Smooth muscle cell (in vitro differentiated cells): ENCODE measurements at regions not wholly inside any gene's neighbourhood (a gene's known extent, or its start where the extent isn't known, plus 50 kb on each side); places are given as distances from the start of the nearest gene placed in this dataset.

Experiments
- DNase-seq: peaks from one replicate; lab custom pipeline; 2025; ENCODE audit not compliant: unreplicated experiment; lab: John Stamatoyannopoulos, UW
- H2AFZ ChIP-seq: fragments of 200-600 bp; sonication (generic); 2 replicates; pipeline ENCODE4 v1.6.0; 2016; ENCODE audit warnings: antibody characterized with exemption, low read depth, mild to moderate bottlenecking
- H3F3A ChIP-seq: fragments of 200-600 bp; sonication (generic); 2 replicates; pipeline ENCODE4 v1.6.0; 2017; ENCODE audit warnings: antibody characterized with exemption, low read depth
- H3K27ac ChIP-seq: fragments of 200-600 bp; sonication (generic); 2 replicates; pipeline ENCODE4 v1.5.1; 2016; ENCODE audit warnings: low read depth, mild to moderate bottlenecking
- H3K27me3 ChIP-seq: fragments of 200-600 bp; sonication (generic); 2 replicates; pipeline ENCODE4 v1.6.1; 2016; ENCODE audit warnings: low read depth, mild to moderate bottlenecking
- H3K36me3 ChIP-seq: fragments of 200-600 bp; sonication (generic); 2 replicates; pipeline ENCODE4 v1.5.1; 2016; ENCODE audit warnings: low read depth
- H3K4me1 ChIP-seq: fragments of 200-600 bp; sonication (generic); 2 replicates; pipeline ENCODE4 v1.5.1; 2016; ENCODE audit warnings: low read depth
- H3K4me2 ChIP-seq: fragments of 200-600 bp; sonication (generic); 2 replicates; pipeline ENCODE4 v1.6.0; 2016; ENCODE audit warnings: mild to moderate bottlenecking
- H3K4me3 ChIP-seq: fragments of 200-600 bp; sonication (generic); 2 replicates; pipeline ENCODE4 v1.5.1; 2016; ENCODE audit warnings: mild to moderate bottlenecking
- H3K79me2 ChIP-seq: fragments of 200-600 bp; sonication (generic); 2 replicates; pipeline ENCODE4 v1.6.0; 2016; ENCODE audit warnings: low read depth, mild to moderate bottlenecking
- H3K9ac ChIP-seq: fragments of 200-600 bp; sonication (generic); 2 replicates; pipeline ENCODE4 v1.6.0; 2016; ENCODE audit warnings: low read depth
- H3K9me3 ChIP-seq: fragments of 200-600 bp; sonication (generic); replicated peaks from 2 replicates; pipeline ENCODE4 v1.5.1; 2016; ENCODE audit warnings: low read depth
- H4K20me1 ChIP-seq: fragments of 200-600 bp; sonication (generic); 2 replicates; pipeline ENCODE4 v1.6.0; 2016; ENCODE audit warnings: low read depth
- CTCF ChIP-seq: fragments of 200-600 bp; sonication (generic); IDR thresholded peaks from 2 replicates; pipeline ENCODE4 v1.5.1; 2017; ENCODE audit warnings: borderline replicate concordance, mild to moderate bottlenecking, antibody characterized with exemption; ENCODE audit not compliant: insufficient read depth, poor library complexity, severe bottlenecking
- WGBS: methylation state at CpG from one replicate; pipeline ENCODE4 v1.1.7; 2016; ENCODE audit warnings: low lambda C conversion rate; 5-methylcytosine and 5-hydroxymethylcytosine counted together

- no peaks in the 10 kb centered on the region for H3K27me3 ChIP-seq
- H3K4me1 ChIP-seq = no peaks in the 10 kb centered on the region
- H4K20me1 ChIP-seq = no peaks in the 10 kb centered on the region
- no peaks in the 10 kb centered on the region for H3K79me2 ChIP-seq
- no peak overlapping the region for H2AFZ ChIP-seq
- no peak overlapping the region for H3K4me2 ChIP-seq
- no peaks in the 10 kb centered on the region for H3K36me3 ChIP-seq
- no peak overlapping the region for H3K4me3 ChIP-seq
- no peaks in the 10 kb centered on the region for H3F3A ChIP-seq
- H3K9me3 ChIP-seq = peaks cover 3% of the 10 kb centered on the region
- 93% methylated on average over 4 of the region's 4 CpGs for WGBS
- no peak for TF ChIP-seq CTCF
- no peak for DNase-seq
- H3K27ac ChIP-seq = no peak overlapping the region
- no peak overlapping the region for H3K9ac ChIP-seq
These were observed 604.6 kb upstream of the C9orf72 start for GRCh38 chr9:28177925-28178324.

GRCh38 chr9:28179893-28180292, 606.6 kb upstream of the C9orf72 start:
- Histone ChIP-seq H2AFZ (no peak overlapping the region), H3K4me1 (no peaks in the 10 kb centered on the region), H3K9ac (no peak overlapping the region), H3F3A (no peaks in the 10 kb centered on the region), H3K27ac (no peak overlapping the region), H4K20me1 (no peaks in the 10 kb centered on the region), H3K79me2 (no peaks in the 10 kb centered on the region), H3K4me2 (no peak overlapping the region), H3K27me3 (no peaks in the 10 kb centered on the region), H3K36me3 (no peaks in the 10 kb centered on the region), H3K9me3 (peaks cover 3% of the 10 kb centered on the region), H3K4me3 (no peak overlapping the region)
- DNase-seq = no peak
- no peak for TF ChIP-seq CTCF
- WGBS = 67% methylated on average over 2 of the region's 2 CpGs

GRCh38 chr9:28190981-28191380, 617.7 kb upstream of the C9orf72 start:
- H3K4me3 ChIP-seq = no peak overlapping the region
- H3F3A ChIP-seq = no peaks in the 10 kb centered on the region
- TF ChIP-seq CTCF = no peak
- H3K27ac ChIP-seq = no peak overlapping the region
- no peak overlapping the region for H3K4me2 ChIP-seq
- no peak overlapping the region for H3K9ac ChIP-seq
- no peak overlapping the region for H2AFZ ChIP-seq
- H3K36me3 ChIP-seq = no peaks in the 10 kb centered on the region
- H3K79me2 ChIP-seq = no peaks in the 10 kb centered on the region
- no peaks in the 10 kb centered on the region for H4K20me1 ChIP-seq
- no peak for DNase-seq
- H3K4me1 ChIP-seq = no peaks in the 10 kb centered on the region
- H3K9me3 ChIP-seq = no peaks in the 10 kb centered on the region
- 100% methylated on average over 2 of the region's 2 CpGs for WGBS
- H3K27me3 ChIP-seq = no peaks in the 10 kb centered on the region

- H4K20me1 ChIP-seq = no peaks in the 10 kb centered on the region
- H3K27me3 ChIP-seq = no peaks in the 10 kb centered on the region
- H3F3A ChIP-seq = no peaks in the 10 kb centered on the region
- no peak overlapping the region for H3K4me3 ChIP-seq
- no peak overlapping the region for H3K4me2 ChIP-seq
- no peak overlapping the region for H3K27ac ChIP-seq
- no peaks in the 10 kb centered on the region for H3K79me2 ChIP-seq
- DNase-seq = no peak
- no peaks in the 10 kb centered on the region for H3K36me3 ChIP-seq
- no peak overlapping the region for H3K9ac ChIP-seq
- no peak overlapping the region for H2AFZ ChIP-seq
- no peaks in the 10 kb centered on the region for H3K9me3 ChIP-seq
- H3K4me1 ChIP-seq = no peaks in the 10 kb centered on the region
- TF ChIP-seq CTCF = no peak
These were observed 624.4 kb upstream of the C9orf72 start for GRCh38 chr9:28197653-28198052.
